GM12874 (cell line): ENCODE measurements at regions not wholly inside any gene's neighbourhood (a gene's known extent, or its start where the extent isn't known, plus 50 kb on each side); places are given as distances from the start of the nearest gene placed in this dataset.

Experiments
- TF ChIP-seq, protein P1 (sequence below): IDR thresholded peaks from 2 replicates; pipeline ENCODE4 v1.5.1; 2011; ENCODE audit warnings: low read depth, mild to moderate bottlenecking, control low read depth, low read length, moderate library complexity; ENCODE audit not compliant: insufficient read depth

DNA sequence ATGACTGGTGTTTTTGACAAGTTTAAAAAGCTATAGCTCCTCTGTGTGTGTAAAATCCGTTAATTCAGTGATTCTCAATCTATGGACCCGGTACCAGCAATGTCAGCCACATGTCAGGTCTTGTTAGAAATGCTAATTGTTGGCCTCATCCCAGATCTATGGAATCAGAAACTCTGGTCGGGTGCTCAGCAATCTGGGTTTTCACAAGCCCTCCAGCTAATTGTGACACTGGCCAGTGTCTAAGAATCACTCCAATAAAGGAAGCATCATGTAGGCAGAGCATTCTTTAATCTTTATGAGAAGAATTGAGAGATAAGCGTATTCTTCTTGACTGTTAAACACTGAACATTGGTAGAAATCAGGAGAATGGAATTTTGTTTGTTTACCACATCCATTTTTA lies 1498.2 kb upstream of the TENM3 start:
- TF ChIP-seq, protein P1, sequence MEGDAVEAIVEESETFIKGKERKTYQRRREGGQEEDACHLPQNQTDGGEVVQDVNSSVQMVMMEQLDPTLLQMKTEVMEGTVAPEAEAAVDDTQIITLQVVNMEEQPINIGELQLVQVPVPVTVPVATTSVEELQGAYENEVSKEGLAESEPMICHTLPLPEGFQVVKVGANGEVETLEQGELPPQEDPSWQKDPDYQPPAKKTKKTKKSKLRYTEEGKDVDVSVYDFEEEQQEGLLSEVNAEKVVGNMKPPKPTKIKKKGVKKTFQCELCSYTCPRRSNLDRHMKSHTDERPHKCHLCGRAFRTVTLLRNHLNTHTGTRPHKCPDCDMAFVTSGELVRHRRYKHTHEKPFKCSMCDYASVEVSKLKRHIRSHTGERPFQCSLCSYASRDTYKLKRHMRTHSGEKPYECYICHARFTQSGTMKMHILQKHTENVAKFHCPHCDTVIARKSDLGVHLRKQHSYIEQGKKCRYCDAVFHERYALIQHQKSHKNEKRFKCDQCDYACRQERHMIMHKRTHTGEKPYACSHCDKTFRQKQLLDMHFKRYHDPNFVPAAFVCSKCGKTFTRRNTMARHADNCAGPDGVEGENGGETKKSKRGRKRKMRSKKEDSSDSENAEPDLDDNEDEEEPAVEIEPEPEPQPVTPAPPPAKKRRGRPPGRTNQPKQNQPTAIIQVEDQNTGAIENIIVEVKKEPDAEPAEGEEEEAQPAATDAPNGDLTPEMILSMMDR, result no peak

DNA sequence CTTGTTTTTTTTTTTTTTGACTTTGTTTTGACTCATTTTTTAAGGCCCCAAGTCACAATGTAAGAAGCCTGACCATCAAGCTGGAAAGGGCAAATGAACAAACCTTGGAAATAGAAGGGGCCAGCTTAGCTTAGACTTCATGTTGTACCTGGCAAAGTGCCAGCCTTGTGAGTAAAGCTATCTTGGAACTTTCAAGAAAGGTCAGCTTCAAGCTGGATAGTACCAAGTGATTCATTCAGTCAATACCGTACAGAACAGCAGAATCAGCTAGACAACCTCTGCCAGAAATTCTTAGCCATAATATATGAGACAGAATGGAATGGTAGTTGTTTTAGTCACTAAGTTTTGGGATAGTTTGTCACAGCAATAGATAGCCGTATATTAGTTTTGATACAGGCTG lies 1492.2 kb upstream of the TENM3 start:
- TF ChIP-seq, protein P1, result no peak

DNA sequence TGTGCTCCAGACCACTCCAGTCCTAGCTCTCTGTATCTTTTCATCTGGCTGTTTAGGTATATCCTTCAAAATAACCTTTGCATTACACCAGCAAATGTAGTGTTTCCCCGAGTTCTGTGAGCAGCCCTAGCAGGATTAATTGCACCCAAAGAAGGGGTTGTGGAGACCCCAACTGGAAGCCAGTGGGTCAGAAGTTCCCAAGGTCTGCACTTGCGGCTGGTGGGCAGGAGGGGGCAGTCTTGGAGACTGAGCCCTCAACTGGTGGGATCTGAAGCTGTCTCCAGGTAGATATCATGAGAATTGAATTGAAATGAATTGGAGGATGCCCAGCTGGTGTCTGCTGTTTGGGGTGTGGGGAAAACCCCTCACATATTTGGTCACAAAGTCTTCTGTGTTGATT lies 1485.3 kb upstream of the TENM3 start:
- TF ChIP-seq, protein P1, result no peak

DNA sequence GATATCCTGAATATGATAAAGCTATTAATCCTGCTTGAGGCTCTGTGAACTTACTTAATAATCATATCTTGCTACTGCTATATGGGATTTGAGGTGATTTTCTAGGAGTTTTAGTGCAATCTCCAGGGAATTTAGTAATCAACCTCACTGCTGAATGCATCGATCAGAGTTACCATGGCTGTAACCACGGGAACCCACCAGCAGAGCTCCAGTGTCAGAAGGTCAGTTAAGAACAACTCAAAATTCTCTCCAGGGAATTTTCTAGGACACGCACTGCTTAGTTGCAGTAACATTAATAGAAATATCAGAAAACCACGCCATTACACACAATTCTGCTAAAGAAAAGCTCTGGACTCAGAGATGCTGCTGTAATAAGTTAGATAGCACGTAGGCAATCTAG lies 1477.2 kb upstream of the TENM3 start:
- TF ChIP-seq, protein P1, result no peak

DNA sequence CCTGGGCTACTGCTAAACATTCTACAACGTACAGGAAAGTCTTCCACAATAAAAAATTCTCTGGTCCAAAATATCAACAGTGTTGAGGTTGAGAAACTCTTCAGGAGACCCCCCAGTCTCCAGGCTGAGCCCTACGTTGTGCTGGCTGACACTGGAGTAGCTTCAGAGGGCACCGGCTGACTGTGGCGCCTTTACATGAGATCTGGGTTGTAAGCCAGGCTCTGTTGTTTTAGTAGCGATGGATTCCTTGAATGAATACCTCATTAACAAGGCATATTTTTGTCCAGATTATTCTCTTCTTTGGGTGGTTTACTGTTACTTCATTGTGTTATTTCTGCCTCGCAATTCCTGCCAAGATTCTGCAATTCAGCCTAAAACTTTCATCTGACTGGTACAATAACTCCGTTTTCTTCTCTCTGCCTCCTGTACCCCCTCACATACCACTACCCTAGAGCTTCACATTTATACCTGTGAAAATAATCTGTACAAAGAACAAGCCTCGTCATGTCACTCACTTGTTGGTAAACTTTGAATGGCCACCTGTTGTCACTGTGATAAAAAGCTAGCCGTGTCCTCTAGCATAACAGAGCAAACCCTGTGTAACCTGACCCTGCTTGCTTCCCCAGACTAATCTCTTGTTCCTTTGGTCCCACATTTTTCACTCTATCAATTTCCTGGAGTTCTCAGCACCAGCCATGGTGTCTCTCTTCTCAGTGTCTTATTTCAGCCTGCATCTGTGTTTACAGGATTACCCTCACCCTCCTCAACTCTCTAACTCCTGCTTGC lies 1476.1 kb upstream of the TENM3 start:
- TF ChIP-seq, protein P1, result no peak

DNA sequence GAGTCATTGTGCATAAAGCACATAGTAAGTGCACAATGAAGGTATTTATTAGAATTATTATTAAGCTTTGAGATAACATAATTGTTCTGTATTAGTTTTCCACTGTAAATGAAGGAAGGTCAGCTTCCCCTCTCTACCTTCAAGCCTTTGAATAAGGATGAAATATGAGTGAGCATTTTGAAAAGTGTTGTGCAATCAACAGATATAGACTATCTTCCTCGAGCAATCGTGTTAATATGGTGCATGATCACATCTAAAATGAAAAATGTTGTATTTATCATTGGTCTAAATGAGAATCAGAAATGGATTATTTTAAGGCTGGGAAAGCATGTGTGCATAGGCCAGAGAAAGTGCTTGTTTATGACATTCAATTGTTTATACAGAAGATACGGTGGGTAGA lies 1474.6 kb upstream of the TENM3 start:
- TF ChIP-seq, protein P1, result no peak

DNA sequence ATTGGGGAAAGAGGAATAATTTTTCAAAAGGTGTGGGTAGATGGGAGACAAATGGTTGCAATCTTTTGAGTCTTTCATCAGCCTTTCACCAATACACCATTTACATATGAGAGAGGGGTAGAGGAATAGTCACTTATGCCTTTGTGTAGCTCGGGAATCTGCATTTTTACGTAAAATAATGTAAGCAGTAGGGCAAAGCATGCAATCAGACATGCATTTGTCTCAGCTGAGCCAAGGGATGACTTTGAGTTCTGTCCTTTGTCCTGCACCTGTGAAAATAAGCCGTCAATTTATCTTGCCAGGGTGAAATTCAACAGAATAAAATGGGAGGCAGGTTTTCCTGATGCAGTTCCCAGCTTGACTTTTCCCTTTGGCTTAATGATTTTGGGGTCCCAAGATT lies 1473.4 kb upstream of the TENM3 start:
- TF ChIP-seq, protein P1, result no peak
